NCI-H128 (cell line): ENCODE measurements at regions not wholly inside any gene's neighbourhood (a gene's known extent, or its start where the extent isn't known, plus 50 kb on each side); places are given as distances from the start of the nearest gene placed in this dataset.
"Not testable (repeated sequence)": the region's sequence is repeated elsewhere in the genome, so short reads cannot be mapped to it uniquely, and the experiment has no call there.

ENCODE experiments used
- DNase-seq: peaks from one replicate; lab custom pipeline; 2025; ENCODE audit not compliant: unreplicated experiment; lab: John Stamatoyannopoulos, UW

GRCh38 chr4:83734576-83734975 is 198.7 kb downstream of the GPAT3 start:
- DNase-seq, result no peak

GRCh38 chr4:83732114-83732635 is 196.3 kb downstream of the GPAT3 start:
- DNase-seq, result no peak

- no peak for DNase-seq
Measured at GRCh38 chr4:83731609-83732008, 195.7 kb downstream of the GPAT3 start.

DNA sequence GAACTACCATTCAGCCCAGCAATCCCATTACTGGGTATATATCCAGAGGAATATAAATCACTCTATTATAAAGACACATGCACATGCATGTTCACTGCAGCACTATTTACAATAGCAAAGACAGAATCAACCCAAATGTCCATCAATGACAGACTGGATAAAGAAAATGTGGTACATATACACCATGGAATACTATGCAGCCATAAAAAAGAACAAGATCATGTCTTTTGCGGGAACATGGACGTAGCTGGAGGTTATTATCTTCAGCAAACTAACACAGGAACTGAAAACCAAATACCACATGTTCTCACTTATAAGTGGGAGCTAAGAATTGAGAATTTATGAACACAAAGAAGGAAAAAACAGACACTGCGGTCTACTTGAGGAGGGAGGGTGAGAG is 195.1 kb downstream of the GPAT3 start:
- not testable (repeated sequence) for DNase-seq

- no peak for DNase-seq
Measured at GRCh38 chr4:83728191-83728590, 192.3 kb downstream of the GPAT3 start.

DNA sequence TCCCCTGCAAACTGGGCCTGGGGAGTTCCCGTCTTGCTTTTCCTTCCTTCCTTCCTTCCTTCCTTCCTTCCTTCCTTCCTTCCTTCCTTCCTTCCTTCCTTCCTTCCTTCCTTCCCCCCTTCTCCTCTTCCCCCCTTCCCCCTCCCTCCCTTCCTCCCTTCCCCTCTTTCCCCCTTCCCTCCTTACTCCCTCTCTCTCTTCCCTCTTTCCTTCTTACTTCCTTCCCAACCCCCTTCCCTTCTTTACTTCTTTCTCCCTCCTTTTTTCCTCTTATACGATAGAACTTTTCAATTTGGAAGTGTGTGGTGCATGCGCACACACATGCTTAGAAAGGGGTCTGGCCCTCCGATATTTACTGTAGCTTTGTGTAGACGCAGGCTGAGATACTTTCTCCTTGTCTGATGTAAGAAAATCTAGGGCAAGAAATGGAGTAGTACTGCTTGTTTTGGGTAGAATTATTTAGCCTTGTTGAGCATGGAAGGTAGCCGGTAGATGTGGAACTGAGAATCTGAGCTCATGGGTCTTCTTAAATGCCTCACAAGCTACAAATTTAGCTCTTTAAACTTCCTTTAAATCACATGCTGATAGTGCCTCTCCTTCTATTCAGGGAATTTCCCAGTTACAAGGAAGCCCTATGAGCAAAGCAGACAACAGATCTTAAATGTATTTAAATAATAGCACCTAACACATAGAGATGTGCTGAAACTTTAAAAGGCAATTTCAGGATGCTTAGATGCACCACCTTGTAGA is 189.6 kb downstream of the GPAT3 start:
- DNase-seq, result no peak

DNA sequence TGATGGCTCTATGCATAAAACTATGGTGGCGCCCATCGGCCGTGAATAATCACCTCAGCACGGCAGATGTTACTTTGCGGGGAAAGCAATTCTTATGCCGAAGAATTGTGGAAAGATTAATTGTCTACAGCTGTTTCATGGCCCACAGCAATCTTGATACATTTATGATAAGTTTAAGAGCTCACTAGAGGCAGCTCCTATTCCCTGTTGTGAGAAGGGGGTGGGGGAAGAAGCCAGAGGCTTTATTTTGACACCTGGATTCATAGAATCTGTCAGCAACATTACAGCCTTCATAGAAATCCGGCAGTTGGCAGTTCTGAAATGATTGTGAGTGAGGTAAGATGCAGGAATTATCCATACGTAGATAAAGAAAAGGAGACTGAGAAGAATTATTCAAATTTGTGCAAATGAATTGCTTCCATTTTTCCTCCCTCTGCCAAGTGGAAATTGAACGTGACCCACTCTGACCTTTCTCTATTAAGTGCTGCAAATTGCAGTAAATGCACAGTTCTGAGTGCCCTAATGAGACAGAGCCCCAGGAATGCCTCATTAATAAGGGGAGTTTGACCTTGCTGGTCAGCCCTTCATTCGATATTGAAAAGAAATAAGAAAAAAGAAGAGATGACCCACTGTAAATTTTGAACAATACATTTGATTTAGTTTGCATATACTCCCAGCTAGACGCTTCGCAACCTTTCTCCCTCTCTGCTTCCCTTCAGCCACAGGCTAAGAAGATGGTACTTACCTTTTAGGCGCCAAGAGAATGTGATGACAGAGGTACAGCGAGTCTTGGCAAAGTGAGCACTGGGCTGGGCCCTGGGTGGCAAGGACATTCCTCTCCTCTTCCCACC is 188.8 kb downstream of the GPAT3 start:
- no peak for DNase-seq

DNA sequence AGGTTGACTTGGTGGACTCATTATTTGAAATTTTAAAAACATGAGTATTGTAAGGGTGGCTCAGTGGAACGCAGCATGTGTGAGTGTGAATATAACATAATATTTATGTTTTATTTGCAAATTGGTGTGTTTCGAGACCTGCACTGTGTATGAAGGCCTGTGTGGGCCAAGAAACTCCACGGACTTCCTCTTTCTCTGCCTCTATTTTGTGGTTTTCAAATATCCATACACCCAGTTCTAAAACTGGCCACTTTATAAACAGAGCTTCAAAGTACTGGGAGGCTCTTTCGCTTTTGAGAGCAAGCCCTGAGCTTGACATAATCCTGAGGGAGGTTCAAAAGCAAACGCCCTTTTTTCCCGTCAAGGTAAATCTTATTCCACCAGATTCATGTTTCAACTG is 187.7 kb downstream of the GPAT3 start:
- no peak for DNase-seq

GRCh38 chr4:83722730-83723269 is 186.9 kb downstream of the GPAT3 start:
- no peak for DNase-seq

GRCh38 chr4:83716874-83717273 is 181.0 kb downstream of the GPAT3 start:
- no peak for DNase-seq

GRCh38 chr4:83712890-83713289 is 177.0 kb downstream of the GPAT3 start:
- no peak for DNase-seq

DNA sequence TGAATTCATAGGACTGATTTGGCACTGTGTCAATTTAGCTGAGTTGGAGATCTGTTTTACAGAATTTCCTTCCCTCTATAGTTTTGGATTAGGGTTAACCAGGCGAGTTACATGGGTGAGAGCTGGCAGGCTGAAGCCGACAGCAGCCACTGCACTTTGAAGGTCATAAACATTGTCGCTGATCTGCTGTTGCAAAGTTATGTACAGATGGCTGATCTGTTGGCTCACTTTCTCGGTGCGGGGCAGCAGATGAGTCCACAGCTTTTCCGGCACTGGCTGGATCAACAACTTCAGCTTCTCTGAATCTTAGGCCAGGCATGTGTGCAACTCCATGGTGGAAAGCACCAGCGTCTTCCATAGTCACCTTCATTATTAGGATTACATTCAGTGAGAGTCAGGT is 173.7 kb downstream of the GPAT3 start:
- no peak for DNase-seq

DNA sequence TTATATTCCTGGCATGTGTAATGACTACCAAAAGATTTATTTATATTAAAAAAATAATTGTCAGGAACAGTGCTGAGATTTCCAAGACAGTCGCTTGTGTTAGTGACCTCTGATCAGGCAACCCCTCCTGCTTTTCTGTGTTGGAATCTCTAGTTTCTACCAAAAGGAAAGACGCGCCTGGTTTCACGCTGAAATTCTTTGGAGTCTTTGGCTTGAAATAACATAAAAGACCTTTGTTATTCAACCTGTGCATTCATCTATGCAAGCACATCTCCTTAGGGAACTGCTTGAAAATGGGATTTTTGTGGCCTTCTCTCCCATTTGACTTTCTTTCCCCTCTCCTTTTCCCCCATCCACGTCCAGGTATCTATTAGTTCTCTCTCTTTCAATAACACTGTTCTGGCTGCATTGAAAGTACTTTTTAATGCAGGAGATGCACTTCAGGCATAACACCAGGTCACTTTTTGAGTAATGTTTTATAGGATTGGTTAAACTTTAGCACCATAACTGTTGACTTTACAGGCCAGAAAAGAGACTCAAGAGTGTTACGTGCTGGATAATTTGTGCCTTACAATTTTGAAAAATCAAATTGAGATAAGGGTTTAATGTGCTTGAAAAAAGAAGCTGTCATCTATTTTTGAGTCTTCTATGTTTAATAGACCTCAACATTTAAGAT is 172.7 kb downstream of the GPAT3 start:
- no peak for DNase-seq

GRCh38 chr4:83704786-83705185 is 168.9 kb downstream of the GPAT3 start:
- no peak for DNase-seq

DNA sequence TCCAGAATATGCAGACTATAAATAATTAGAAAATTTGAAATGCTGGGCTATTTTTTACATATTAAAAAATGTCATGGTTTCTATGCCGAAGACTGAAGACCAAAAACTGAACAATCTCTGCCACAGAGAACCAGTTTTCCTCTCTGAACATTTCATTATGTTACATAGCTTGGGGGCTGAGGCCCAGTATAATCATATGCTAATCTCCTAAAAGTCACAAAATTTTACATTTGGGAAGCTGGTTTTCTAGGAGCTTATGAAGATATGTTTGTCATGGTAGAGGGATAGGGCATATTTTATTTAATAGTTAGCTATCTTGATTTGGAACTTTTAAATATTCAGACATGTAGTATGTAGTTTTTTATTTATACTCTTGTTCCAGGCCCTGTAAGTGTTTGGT is 167.8 kb downstream of the GPAT3 start:
- DNase-seq, result no peak

GRCh38 chr4:83701041-83701440 is 165.1 kb downstream of the GPAT3 start:
- DNase-seq, result no peak

DNA sequence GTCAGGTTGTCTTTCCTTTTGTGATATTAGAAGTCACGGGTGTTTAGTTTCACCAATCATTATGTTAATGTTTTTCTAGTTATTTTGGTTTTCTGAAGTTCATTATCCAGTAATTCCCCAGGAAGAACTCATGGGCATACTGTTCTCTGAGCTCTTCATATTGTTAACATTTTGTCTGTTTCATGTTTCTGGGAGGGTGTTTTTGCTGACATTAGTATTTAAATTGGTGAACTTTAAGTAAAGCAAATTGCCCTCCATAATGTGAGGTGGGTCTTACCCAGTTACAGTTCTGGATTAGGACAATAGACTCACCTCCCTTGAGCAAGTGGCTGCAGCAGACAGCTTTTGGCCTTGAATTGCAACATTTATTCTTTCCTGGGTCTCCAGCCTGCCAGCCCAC is 163.4 kb downstream of the GPAT3 start:
- no peak for DNase-seq

GRCh38 chr4:83692028-83692427 is 156.1 kb downstream of the GPAT3 start:
- no peak for DNase-seq

DNA sequence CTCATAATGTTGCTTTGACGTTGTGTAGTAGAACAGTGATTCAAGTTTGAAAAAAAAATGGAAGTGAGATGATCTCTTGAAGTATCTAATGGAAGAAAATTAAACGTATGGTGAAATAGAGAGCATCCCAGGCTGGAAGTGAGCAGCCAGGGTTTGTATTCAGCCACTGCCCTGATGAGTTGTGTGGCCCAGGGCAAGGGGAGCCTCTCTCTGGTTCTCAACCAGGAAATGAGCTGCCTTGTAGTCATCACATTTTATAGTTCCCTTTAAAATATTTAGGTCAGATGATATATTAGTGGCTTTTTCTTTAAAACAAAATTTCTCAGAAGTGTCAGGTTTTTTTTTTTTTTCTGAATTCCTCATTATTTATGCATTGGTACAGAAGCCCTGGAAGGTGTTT is 150.3 kb downstream of the GPAT3 start:
- no peak for DNase-seq

DNA sequence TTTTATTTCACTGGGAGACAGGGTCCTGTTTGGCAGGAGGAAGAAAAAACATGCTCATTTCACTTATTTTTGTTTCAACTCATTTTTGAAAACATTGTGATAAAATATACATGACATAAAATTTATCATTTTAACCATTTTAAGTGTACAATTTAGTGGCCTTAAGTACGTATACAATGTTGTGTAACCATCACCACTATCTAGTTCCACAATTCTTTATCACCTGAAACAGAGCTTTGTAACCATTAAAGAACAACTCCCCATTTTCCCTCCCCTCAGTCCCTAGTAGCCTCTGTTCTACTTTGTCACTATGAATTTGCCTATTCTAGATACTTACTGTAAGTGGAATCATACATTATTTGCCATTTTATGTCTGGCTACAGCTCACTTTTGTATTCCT is 143.8 kb downstream of the GPAT3 start:
- DNase-seq, result no peak

GRCh38 chr4:83679254-83679653 is 143.3 kb downstream of the GPAT3 start:
- no peak for DNase-seq
